Hematopoietic multipotent progenitor cell treated with erythropoietin and hydrocortisone succinate and interleukin-3 and kit ligand, for 17 days (in vitro differentiated cells): ENCODE measurements at regions not wholly inside any gene's neighbourhood (a gene's known extent, or its start where the extent isn't known, plus 50 kb on each side); places are given as distances from the start of the nearest gene placed in this dataset.
"Not testable (repeated sequence)": the region's sequence is repeated elsewhere in the genome, so short reads cannot be mapped to it uniquely, and the experiment has no call there.

Experiments
- DNase-seq: peaks from one replicate; pipeline ENCODE4 v3.0.0-alpha.2; 2015; ENCODE audit warnings: low spot score

DNA sequence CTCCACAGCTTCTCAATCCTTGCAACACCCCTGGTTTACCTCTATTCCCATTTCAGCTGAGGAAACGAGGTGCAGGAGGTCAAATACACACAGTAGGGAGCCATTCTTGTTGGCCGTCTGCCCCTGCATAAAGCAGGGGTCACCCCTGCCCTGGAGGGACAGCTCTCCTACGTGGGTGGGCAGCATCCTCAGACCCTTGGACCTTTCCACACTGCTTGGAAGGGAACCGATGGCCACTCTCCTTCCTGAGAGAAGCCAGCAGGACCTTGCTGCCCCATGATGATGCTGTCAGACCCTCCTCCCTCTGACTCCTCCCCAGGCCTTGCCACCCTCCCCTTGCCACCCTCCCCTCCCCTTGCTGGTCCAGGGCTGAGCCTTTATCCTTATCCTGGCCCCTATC, 121.1 kb upstream of the SYT13 start:
- no peak for DNase-seq

DNA sequence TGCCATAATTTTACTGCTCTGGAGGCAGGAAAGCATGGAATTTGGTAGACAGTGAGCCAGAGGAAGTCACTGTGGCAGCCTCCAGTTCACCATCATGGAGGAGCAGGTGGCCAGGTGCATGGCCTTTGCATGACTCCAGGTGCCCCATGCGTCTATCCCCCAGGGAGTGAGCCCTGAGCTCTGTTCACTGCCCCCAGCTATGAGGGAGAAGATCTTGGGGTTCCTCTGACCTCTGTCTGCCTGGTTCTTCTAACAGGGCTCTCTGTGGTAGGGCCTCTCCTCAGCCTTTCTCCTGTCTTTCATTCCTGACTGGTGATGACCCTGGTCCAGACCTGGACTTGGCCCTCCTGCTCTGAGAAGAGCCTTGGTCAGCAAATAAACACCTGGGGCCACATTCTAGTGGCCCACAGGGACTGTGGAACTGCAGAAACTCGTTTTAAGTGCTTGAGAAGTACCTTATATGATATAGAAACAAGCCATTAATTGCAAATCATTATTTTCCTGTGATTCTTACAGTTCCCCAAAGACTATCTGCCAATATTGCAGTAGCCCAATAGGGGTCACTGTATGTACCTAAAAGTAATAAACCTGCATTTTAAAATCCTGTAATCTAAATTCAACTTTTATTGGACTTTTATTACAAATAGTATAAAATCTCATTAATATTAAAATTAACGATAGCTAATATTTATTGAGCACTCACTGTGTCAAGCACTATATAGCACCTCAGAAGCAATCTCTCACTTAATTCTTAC, 120.0 kb upstream of the SYT13 start:
- no peak for DNase-seq

DNA sequence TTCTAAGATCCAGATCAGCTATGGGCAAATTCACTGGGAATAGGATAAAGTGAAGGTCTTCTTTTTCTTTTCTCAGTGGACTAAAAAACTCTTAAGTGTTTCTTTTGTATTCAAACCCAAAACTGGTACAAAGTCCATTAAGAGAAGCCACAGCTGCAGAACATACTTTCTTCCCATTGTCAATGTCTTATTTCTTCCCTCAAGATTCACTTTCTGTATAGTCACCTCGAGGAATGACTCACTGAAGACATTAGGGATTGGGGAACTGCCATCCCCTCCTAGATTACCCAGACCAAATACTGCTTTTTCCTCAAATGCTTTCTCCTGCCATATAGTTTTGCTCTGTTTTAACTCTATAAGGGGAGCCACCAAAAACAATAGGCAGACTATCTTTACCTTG, 117.4 kb upstream of the SYT13 start:
- not testable (repeated sequence) for DNase-seq

DNA sequence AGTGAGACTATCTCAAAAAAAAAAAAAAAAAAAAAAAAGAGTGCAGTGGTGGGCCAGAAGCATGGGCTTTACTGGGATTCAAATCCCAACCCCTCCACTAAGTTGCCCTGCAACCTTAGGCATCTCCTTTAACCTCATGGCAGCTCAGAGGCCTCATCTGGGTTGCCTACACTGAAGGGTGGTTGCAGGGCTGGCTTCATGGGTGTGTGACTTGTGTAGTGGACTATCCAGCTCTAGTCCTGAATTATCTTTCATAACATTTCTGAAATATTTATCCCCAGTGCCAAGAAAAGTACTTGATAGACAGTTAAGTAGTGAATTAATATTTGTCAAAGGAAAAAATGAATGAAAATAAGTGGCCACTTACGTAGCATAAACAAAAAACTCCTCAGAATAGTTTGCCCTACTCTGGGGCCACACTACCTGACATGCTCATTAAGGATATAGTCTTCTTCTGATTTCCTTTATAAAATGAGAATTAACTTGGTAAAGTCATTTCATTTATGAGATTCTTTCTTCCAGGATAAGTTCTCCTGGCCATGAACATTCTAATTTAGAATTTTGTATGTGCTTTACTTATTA, 116.0 kb upstream of the SYT13 start:
- no peak for DNase-seq

DNA sequence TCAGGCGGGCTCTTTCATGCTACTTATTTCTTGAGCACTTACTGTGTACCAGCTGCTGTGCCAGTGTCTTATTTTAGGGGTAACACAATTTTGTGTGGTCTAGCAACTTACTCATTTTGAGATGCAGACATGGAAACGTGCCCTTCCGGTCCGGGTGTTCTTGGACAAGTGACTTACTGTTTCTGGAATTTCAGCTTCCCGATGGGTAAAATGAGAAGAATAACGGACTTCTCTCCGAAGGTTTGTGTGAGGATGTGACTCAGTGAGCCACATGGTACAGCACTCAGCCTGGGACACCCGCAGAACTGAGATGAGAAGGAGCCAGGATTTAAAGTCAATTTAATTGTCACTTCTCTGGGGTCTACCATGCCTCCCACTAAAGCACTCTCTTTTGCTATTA, 114.5 kb upstream of the SYT13 start:
- no peak for DNase-seq

DNA sequence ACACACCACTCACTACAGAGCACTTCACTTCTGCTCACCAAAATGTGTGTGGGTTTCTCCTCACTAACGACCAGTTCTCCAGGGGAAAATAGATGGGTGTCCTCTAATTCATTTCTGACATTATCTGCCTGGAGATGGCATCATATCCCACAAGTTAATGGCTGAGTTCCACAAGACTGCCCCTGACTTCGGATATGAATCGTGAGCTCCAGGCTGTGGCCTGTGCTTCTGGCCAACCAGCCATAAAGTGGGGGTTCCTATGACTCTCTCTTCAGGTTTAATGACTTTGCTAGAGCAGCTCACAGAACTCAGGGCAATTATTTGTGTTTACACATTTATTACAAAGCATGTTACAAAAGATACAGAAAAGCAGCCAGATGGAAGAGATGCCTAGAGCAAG, 113.0 kb upstream of the SYT13 start:
- no peak for DNase-seq

DNA sequence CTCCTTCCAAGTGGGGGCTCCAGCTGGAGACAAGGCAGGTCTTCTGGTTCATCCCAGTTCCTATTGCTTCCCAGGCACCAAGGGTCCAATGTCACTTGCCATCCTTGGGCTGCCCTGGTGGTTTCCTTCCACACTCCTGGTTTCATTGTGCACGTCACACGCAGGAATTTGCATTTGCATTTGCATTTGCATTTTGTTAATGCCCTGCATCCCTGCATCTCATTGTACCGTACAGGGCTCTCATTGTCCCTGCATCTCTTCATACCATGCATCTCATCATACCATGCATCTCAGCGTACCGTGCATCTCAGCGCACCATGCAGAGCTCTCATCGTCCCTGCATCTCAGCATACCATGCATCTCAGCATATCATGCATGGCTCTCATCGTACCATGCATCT, 112.2 kb upstream of the SYT13 start:
- no peak for DNase-seq

DNA sequence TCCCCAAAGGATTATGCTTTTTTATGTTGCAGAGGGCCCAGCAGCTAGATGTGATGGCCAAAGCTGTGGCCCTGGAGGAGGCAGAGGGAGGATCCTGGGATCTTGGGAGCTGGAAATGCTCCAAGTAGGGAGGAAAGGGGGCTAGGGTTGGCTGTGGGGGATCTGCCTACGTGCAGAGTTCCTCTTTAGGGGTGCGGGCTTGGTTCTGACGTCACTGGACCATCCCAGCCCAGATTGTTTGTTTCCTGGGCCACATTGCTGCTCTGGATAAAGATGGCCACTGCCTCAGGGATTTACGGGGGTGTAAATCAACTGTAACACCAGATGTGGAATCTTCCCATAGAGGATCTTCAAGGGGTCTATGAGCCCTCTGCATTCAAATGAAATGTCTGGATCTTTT, 110.3 kb upstream of the SYT13 start:
- DNase-seq = no peak

DNA sequence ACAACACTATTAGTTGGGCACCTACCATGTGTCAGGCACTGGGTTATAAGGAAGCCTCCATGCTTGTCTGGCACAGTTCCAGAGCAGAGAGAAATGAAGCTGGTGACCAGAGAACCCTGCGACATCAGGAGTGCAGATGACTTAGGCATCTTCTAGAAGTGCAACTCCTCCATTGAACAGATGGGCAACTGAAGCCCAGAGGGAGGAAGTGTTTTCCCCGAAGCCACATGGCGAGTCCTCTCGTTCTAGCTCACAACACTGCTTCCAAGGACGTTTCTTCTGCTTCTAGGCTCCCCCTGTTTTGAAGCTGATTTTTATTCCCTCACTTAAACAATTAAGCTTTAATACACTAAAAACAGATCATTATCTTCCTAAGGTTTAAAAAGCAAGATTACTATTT, 109.8 kb upstream of the SYT13 start:
- DNase-seq = no peak

DNA sequence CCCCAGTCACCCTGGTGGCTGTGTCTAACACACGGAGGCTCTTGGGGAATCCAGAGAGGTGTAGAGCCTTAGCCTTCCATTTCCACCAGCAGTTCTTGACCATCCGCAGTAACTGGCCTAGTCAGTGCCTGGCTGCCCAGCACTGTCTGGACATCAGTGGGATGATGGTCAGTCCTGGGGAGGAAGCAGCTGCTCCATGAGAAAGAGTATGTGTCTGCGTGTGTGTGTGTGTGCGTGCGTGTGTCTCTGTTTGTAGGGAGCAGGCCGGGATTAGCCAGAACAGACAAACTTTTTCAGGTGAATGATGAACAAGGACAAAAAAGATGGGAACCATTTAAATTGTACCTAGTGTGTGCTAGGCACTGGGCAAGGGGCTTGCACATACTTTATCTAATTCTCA, 109.3 kb upstream of the SYT13 start:
- no peak for DNase-seq

DNA sequence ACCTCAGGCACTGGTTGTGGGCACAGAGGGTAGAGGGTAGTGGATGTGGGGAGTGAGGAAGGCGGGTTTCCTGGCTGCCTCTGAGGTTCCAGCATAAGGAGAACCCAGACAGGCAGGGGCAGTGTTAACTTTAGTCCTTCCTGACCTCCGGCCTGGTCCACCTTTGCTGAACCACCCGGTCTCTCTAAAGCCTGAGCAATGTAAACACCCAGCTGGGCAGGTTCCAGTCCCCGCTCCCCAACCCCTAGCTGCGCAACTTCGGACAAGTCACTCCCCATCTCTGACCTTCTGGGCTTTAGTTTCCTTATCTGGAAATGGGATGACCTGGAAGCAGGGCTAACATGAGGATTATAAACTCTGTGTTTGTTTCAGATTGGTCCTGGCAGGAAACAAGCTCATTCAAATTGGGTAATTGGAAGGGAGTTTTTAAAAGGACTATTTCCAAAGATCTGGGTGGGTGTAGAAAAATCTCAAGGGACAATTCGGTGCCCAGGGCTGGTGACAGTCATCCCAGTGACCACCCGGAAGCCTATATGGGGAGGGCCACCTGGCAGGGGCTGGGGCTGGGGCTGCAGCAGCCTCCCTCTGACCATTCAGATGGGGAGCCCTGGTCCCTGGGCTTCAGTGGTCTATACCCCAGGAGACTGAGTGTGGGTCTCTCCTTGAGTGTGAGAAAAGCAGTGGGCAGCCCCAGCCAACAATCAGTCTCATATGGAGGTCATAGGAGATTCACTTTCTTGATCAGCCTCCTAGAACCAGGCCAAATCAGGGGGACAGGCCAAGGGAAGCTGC, 108.3 kb upstream of the SYT13 start:
- no peak for DNase-seq

DNA sequence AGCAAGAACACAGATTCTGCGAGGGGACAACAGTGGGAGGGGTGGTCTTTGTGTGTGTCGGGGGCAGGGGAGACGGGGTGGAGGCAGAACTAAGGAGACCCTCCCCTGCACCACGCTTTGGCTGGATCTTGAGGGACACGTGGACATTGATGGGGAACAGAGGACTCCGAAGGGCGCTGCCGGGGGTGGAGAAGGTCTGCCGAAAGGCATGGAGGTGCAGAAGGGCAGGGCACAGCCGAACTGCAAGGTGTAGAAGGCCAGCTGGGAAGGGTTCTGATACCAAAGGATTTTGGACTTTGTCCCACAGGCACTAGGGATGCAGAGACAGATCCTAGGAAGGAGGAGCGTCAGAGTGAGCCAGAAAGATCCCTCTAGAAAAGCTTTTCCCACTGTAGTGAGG, 107.7 kb upstream of the SYT13 start:
- no peak for DNase-seq

DNA sequence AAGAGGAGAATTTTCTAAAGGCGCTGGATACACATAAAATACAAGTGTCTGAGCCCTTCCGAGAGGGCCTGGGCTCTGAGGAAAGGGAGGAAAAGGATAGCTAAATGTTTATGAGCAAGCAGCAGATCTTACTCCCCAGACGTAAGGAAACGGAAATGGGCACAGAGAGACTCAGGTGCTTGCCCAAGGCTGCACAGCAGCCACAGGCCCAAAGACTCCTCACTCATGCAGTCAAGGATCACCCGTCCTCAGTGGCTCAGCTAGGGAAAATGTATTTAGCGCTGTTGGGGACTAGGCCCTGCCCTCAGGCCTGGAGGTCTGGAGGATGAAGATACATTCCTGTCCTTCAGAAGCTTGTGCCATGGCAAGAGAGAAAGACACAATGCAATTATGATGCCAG, 107.2 kb upstream of the SYT13 start:
- DNase-seq = no peak

DNA sequence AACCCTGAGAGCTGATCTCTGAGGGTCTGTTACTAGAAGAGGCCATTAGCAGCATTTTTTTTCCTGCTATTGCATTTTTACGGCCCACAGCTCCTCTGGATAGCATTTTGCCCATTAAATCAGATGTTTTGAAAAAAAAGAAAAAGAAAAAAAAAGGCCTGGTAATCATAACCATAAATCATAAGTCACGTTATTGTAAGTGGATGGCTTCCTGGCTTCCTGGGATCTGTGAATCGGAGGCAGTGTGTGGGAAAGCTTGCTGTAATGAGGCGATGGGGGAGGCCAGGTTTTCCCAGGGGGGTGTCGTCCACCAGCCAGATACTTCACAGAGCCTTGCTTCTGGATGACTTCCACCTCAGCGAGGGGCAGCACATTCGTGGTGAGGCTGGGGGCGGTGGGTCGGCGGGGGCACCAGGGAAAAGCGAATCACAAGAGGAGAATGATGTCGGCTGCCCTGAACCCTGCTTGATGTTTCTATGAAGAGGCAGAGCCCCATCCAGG, 106.5 kb upstream of the SYT13 start:
- DNase-seq = no peak

DNA sequence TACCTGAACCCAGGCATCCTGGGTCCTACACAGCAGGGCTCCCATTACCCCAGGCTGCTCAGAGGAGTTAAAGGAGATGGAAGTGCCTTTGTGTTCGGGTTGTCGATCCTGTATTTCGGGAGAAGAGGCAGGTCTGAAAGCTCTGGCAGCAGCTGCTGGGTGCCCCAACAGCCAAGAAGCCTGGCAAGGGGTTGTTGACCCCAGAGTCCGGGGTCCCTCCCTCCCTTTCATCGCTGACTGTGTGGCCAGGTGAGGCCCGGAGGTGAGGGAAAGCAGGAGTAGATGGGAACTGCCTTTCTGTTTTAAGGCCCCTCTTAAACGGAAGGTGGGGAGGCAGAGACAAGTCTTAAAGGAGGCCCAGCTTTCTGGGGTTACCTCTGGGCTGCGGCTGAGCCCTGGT, 106.0 kb upstream of the SYT13 start:
- no peak for DNase-seq

DNA sequence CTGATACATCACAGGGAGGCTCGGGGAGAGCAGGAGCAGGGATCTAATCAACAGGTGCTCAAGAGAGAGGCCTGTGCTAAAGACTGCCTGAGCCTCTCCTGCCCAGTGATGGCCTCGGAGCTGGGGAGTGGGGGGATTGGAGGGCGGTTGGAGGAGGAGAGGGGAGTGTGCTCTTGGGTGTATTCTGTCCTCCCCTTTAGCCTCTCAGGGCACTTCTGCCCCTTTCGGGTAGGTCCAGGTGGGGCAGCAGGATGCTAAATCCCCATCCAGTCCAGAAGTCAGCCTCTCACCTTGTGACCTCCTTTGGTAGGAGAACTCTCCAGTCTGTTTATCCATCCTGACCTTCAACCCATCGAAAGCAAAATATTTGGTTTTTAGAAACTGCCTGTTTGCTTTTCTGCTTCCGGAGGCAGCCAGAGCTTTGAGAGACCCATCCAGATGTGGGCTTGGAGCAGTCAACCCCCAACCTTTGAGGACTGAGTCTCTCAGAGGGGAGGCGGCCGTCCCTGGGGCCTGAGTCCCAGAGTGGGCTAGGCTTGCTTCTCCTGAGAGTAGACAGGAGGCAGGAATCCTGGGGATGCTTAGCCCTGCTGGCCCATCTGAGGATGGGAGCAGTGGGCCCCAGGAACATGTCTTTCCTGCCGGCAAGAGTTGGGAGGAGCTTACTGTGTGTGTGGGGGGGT, 105.2 kb upstream of the SYT13 start:
- no peak for DNase-seq

DNA sequence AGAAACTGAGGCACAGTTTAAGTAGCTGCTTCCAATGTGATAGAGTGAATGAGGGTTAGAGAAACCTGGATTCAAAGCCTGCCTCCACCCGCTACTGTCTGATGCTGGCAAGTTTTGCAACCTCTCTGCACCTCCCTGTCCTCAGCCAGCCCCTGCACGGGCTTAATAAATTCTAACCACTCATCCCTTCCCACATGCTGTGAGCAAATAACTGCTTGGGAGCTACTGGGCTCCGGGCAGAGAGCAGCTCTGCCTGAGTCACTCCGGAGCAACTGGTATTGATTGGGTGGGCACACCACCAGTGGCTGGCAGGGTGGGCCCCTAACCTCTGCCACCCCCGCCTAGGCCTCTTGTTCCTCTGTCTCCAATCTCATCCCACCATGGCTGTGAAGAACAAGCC, 104.3 kb upstream of the SYT13 start:
- DNase-seq = no peak

DNA sequence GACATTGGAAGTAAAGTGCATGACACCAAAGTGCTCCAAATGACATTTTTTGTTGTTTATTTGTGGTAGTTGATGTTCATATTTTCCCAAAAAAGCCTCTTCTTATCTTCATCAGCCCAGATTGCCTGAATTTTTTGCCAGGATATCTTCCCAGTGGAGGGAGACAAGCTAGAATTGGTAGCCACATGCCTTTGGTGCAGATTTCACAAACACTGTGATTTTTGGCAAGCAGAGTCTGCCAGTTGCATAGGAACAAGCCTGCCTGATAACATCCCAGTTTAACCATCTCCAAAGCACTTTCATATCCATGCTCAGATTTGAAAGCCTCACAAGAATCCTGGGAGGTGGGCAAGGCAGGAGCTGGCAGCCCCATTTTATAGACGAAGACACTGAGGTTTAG, 102.3 kb upstream of the SYT13 start:
- no peak for DNase-seq

DNA sequence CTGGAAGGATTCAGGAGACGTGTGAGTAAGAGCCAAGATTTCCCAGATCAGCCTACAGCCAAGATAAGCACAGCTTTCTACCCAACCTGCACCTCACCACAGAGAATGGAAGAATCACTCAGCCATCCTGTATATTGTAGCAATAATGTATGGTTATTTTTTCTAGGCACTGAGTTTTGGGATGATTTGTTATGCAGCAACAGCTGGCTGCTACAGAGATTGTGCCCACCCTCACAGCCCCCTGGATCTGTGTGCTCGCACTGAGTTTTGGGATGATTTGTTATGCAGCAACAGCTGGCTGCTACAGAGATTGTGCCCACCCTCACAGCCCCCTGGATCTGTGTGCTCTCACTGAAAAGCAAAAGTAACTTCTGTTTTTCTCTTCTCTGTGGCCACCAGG, 101.7 kb upstream of the SYT13 start:
- not testable (repeated sequence) for DNase-seq

DNA sequence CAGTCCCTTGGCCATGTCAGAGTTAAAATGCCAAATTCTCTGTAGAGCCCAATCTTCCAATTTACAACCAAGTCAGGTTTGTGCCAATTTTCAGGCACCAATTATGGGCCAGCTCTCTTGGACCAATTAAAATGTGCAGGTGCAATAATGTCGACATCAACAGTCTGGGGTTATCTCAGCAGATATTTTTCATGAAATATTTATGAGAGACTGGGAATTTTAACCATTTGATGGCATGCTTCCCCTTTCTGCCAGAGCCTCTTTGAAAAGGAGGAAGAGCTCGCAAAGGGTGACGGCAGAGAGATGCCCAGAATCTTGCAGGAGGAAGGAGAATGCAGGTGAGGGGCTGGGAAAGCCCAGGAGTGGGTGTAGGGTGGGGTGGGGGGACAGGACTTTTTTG, 100.8 kb upstream of the SYT13 start:
- no peak for DNase-seq

DNA sequence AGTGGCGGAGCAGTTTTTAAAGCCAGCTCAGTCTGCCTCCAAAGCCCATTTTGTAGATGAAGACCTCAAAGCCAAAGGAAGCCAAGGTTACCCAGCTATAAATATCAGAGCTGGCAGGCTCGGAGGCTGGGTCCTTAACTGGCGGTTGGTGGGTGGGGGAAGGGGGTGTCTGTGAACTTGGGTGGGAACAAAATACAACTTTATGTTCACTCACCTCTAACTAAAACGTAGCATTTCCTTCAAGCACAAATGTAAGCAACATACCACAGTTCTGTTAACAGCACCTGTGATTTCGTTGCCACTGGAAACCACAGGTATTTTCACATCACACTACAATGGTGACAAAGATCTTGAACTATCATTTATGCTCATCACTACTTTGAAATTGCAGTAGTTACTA, 99.7 kb upstream of the SYT13 start:
- DNase-seq = no peak

DNA sequence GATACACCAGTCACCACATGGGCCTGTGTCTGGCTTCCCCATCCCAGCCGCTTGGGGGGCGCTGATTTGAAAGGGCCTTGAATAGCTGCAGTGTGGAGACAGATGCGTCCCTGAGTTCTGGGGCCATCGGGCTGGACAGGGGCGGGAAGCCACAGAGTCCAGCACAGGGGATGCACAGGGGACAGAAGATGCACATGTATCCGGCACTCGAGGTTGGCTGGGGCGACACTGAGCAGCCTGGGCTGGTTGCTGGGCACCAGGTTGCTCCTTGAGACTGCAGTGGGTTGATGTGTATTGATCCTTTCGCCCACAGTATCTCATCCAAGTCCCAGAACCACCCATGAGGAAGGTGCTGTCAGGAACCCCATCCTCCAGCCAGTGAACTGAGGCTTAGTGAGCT, 99.3 kb upstream of the SYT13 start:
- DNase-seq = no peak
